ENCODE measurements at regions not wholly inside any gene's neighbourhood (a gene's known extent, or its start where the extent isn't known, plus 50 kb on each side); places are given as distances from the start of the nearest gene placed in this dataset.

DNA sequence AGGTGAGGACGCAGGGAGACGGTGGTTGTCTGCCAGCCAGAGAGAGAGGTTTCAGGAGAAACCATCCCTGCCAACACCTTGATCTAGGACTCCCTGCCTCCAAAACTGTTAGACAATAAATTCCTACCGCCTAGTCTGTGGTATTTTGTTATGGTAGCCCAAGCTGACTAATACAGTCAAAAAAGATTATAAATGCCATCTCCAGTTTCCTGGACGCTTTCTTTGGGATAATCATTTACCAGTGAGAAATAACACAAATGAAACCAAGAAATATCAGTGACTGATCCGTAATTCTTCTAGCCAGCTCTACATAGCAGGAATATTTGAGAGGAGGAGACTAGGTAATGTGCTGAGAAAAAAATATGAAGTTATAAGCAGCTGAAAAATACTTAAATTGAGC, 707.8 kb upstream of the LMCD1 start:
- no peak overlapping the region for H3K27ac ChIP-seq (ENCODE audit: low read depth in 2 of 2, low read length in 2 of 2)
- no peaks in the 10 kb centered on the region for H3K4me1 ChIP-seq (ENCODE audit: control insufficient read depth in 2 of 3, insufficient read depth in 2 of 3, low read depth in 1 of 3, low read length in 3 of 3)
- H3K36me3 ChIP-seq (ENCODE audit: control insufficient read depth in 2 of 3, insufficient read depth in 3 of 3, low read length in 3 of 3) = no peaks in the 10 kb centered on the region
- intact Hi-C loops (cut with DNase I) = no loop called here
- FAIRE-seq (no peak), DNase-seq (no peak)
- TF ChIP-seq, protein P1, sequence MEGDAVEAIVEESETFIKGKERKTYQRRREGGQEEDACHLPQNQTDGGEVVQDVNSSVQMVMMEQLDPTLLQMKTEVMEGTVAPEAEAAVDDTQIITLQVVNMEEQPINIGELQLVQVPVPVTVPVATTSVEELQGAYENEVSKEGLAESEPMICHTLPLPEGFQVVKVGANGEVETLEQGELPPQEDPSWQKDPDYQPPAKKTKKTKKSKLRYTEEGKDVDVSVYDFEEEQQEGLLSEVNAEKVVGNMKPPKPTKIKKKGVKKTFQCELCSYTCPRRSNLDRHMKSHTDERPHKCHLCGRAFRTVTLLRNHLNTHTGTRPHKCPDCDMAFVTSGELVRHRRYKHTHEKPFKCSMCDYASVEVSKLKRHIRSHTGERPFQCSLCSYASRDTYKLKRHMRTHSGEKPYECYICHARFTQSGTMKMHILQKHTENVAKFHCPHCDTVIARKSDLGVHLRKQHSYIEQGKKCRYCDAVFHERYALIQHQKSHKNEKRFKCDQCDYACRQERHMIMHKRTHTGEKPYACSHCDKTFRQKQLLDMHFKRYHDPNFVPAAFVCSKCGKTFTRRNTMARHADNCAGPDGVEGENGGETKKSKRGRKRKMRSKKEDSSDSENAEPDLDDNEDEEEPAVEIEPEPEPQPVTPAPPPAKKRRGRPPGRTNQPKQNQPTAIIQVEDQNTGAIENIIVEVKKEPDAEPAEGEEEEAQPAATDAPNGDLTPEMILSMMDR (IDR thresholded peaks at IDR 0.05; ENCODE audit: borderline replicate concordance, extremely low read depth, insufficient read depth) = no peak
- no peaks in the 10 kb centered on the region for H3K27me3 ChIP-seq (ENCODE audit: control insufficient read depth, insufficient read depth, low read length)
- no peak overlapping the region for H3K9ac ChIP-seq (ENCODE audit: low read length in 3 of 3)
- H3K4me3 ChIP-seq (ENCODE audit: low read length in 3 of 3) = no peak overlapping the region
- H3K9me3 ChIP-seq (ENCODE audit: control insufficient read depth in 2 of 3, insufficient read depth in 1 of 3, low read length in 3 of 3) = no peaks in the 10 kb centered on the region

DNA sequence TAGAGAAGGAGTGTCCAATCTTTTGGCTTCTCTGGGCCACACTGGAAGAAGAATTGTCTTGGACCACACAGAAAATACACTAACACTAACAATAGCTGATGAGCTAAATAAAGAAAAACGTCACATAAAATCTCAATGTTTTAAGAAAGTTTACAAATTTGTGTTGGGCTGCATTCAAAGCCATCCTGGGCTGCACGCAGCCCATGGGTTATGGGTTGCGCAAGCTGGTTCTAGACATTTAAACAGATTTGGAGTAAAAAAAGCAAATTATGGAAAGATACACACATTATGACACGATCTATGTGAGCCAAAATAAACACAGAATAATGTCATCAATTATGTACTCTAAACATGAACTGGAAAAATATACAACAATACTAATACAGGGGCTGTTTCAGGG, 703.3 kb upstream of the LMCD1 start:
- intact Hi-C loops (cut with DNase I) = no loop called here
- Histone ChIP-seq H3K4me1 (ENCODE audit: control insufficient read depth in 2 of 3, insufficient read depth in 2 of 3, low read depth in 1 of 3, low read length in 3 of 3) (no peaks in the 10 kb centered on the region), H3K9ac (ENCODE audit: low read length in 3 of 3) (no peak overlapping the region), H3K36me3 (ENCODE audit: control insufficient read depth in 2 of 3, insufficient read depth in 3 of 3, low read length in 3 of 3) (no peaks in the 10 kb centered on the region), H3K9me3 (ENCODE audit: control insufficient read depth in 2 of 3, insufficient read depth in 1 of 3, low read length in 3 of 3) (no peaks in the 10 kb centered on the region), H3K27ac (ENCODE audit: low read depth in 2 of 2, low read length in 2 of 2) (no peak overlapping the region), H3K4me3 (ENCODE audit: low read length in 3 of 3) (no peak overlapping the region), H3K27me3 (ENCODE audit: control insufficient read depth, insufficient read depth, low read length) (no peaks in the 10 kb centered on the region)
- DNase-seq = no peak
- TF ChIP-seq, protein P1 (IDR thresholded peaks at IDR 0.05; ENCODE audit: borderline replicate concordance, extremely low read depth, insufficient read depth) = no peak
- no peak for FAIRE-seq

DNA sequence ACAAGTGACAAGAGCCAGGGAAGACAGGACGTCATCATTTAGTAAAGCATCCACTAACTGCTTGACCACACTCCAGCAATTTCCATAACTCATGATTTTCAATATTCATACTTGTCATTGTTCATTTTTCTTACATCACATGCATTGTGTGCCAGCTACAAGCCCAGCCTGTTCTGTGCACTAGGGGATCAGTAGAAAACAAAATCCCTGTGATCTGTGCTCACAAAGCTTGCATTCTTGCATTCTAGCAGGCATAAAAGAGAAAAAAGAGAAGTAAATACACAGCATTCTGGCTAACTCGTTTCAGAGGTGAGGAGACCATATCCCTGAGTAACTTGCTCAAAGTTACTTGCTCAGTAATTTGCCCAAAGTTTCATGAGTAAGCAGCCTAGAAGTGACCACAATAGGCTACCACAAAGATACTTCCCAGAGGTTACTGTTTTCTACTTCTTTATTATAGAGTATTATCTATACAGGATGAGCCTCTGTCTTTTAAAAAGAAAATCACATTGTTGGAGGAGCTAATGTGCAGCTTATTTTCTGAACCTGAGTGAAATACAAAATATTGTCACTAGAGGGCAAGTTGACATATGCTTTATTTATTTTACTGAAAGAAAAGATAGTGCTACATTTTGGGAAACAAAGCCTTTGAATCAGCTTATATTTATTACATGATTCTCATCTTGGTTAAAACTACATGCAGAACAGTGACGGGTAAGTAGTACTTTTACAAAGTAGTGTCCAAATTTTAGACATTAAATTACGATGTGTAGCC, 701.4 kb upstream of the LMCD1 start:
- Histone ChIP-seq H3K27me3 (ENCODE audit: control insufficient read depth, insufficient read depth, low read length) (no peaks in the 10 kb centered on the region), H3K36me3 (ENCODE audit: control insufficient read depth in 2 of 3, insufficient read depth in 3 of 3, low read length in 3 of 3) (no peaks in the 10 kb centered on the region), H3K4me3 (ENCODE audit: low read length in 3 of 3) (no peak overlapping the region), H3K9ac (ENCODE audit: low read length in 3 of 3) (no peak overlapping the region), H3K9me3 (ENCODE audit: control insufficient read depth in 2 of 3, insufficient read depth in 1 of 3, low read length in 3 of 3) (no peaks in the 10 kb centered on the region), H3K27ac (ENCODE audit: low read depth in 2 of 2, low read length in 2 of 2) (no peak overlapping the region), H3K4me1 (ENCODE audit: control insufficient read depth in 2 of 3, insufficient read depth in 2 of 3, low read depth in 1 of 3, low read length in 3 of 3) (no peaks in the 10 kb centered on the region)
- TF ChIP-seq, protein P1 (IDR thresholded peaks at IDR 0.05; ENCODE audit: borderline replicate concordance, extremely low read depth, insufficient read depth) = peak; percentile 10
- peak in 1 of 5 donors; percentile 32 for DNase-seq
- FAIRE-seq = no peak
- intact Hi-C loops (cut with DNase I) = no loop called here

DNA sequence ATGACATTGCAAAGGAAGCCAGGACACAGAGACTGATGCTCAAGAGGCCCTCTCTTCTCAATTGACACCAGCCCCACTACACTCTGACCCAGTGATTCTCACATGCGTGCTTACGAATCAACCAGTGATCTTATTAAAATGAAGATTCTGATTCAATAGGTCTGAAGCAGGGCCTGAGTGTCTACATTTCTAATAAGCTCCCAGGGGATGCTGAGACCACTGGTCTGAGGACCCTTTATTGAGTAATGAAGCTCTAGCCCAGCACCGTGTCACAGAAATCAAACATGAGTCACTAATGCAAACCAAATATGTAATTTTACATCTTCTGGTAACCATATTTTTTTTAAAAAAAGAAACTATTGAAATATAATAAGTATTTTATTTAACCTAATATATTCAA, 689.1 kb upstream of the LMCD1 start:
- Histone ChIP-seq H3K4me1 (ENCODE audit: control insufficient read depth in 2 of 3, insufficient read depth in 2 of 3, low read depth in 1 of 3, low read length in 3 of 3) (no peaks in the 10 kb centered on the region), H3K4me3 (ENCODE audit: low read length in 3 of 3) (no peak overlapping the region), H3K9me3 (ENCODE audit: control insufficient read depth in 2 of 3, insufficient read depth in 1 of 3, low read length in 3 of 3) (no peaks in the 10 kb centered on the region), H3K27ac (ENCODE audit: low read depth in 2 of 2, low read length in 2 of 2) (no peak overlapping the region), H3K27me3 (ENCODE audit: control insufficient read depth, insufficient read depth, low read length) (no peaks in the 10 kb centered on the region), H3K9ac (ENCODE audit: low read length in 3 of 3) (no peak overlapping the region), H3K36me3 (ENCODE audit: control insufficient read depth in 2 of 3, insufficient read depth in 3 of 3, low read length in 3 of 3) (no peaks in the 10 kb centered on the region)
- FAIRE-seq = no peak
- TF ChIP-seq, protein P1 (IDR thresholded peaks at IDR 0.05; ENCODE audit: borderline replicate concordance, extremely low read depth, insufficient read depth) = no peak
- intact Hi-C loops (cut with DNase I) = no loop called here
- DNase-seq = no peak

Measured in kidney (tissue), 13 donors.